KOPT-K1 (cell line): ENCODE measurements at regions not wholly inside any gene's neighbourhood (a gene's known extent, or its start where the extent isn't known, plus 50 kb on each side); places are given as distances from the start of the nearest gene placed in this dataset.
"Not testable (repeated sequence)": the region's sequence is repeated elsewhere in the genome, so short reads cannot be mapped to it uniquely, and the experiment has no call there.

ENCODE experiments used
- H3K27ac ChIP-seq: fragments of 200-600 bp; sonication (generic); 2 replicates; pipeline ENCODE4 v1.5.1; 2016; ENCODE audit warnings: antibody characterized with exemption, mild to moderate bottlenecking, low read depth, low read length; ENCODE audit not compliant: poor library complexity, severe bottlenecking
- H3K36me3 ChIP-seq: fragments of 200-600 bp; sonication (generic); 2 replicates; pipeline ENCODE4 v1.5.1; 2017; ENCODE audit warnings: antibody characterized with exemption, mild to moderate bottlenecking, low read length, moderate library complexity; ENCODE audit not compliant: insufficient read depth
- H3K9me3 ChIP-seq: fragments of 200-600 bp; sonication (generic); 2 replicates; pipeline ENCODE4 v1.5.1; 2017; ENCODE audit warnings: antibody characterized with exemption, low read length, mild to moderate bottlenecking; ENCODE audit not compliant: insufficient read depth, poor library complexity, severe bottlenecking

GRCh38 chr18:1806884-1807615 is 764.3 kb downstream of the METTL4 start:
- Histone ChIP-seq H3K36me3 (no peaks in the 10 kb centered on the region), H3K27ac (no peak overlapping the region), H3K9me3 (peaks cover 4% of the 10 kb centered on the region)

- no peak overlapping the region for H3K27ac ChIP-seq
- no peaks in the 10 kb centered on the region for H3K36me3 ChIP-seq
- H3K9me3 ChIP-seq = peaks cover 4% of the 10 kb centered on the region
Measured at GRCh38 chr18:1811282-1811681, 760.0 kb downstream of the METTL4 start.

- H3K36me3 ChIP-seq = no peaks in the 10 kb centered on the region
- no peak overlapping the region for H3K27ac ChIP-seq
- no peaks in the 10 kb centered on the region for H3K9me3 ChIP-seq
Measured at GRCh38 chr18:1825296-1825695, 746.0 kb downstream of the METTL4 start.

GRCh38 chr18:1840878-1841277 is 730.4 kb downstream of the METTL4 start:
- Histone ChIP-seq H3K36me3 (no peaks in the 10 kb centered on the region), H3K9me3 (no peaks in the 10 kb centered on the region), H3K27ac (no peak overlapping the region)

GRCh38 chr18:1846640-1847039 is 724.7 kb downstream of the METTL4 start:
- H3K9me3 ChIP-seq = no peaks in the 10 kb centered on the region
- H3K27ac ChIP-seq = no peak overlapping the region
- no peaks in the 10 kb centered on the region for H3K36me3 ChIP-seq

GRCh38 chr18:1848716-1849115 is 722.6 kb downstream of the METTL4 start:
- H3K27ac ChIP-seq = no peak overlapping the region
- no peaks in the 10 kb centered on the region for H3K36me3 ChIP-seq
- no peaks in the 10 kb centered on the region for H3K9me3 ChIP-seq

- Histone ChIP-seq H3K36me3 (no peaks in the 10 kb centered on the region), H3K27ac (no peak overlapping the region), H3K9me3 (no peaks in the 10 kb centered on the region)
Measured at GRCh38 chr18:1849386-1849785, 721.9 kb downstream of the METTL4 start.

- not testable (repeated sequence) for H3K9me3 ChIP-seq, H3K27ac ChIP-seq, H3K36me3 ChIP-seq
Measured at GRCh38 chr18:1857281-1857680, 714.0 kb downstream of the METTL4 start.

- Histone ChIP-seq H3K9me3 (peaks cover 10% of the 10 kb centered on the region), H3K27ac (no peak overlapping the region), H3K36me3 (no peaks in the 10 kb centered on the region)
Measured at GRCh38 chr18:1861473-1861872, 709.8 kb downstream of the METTL4 start.

GRCh38 chr18:1865869-1866268 is 705.4 kb downstream of the METTL4 start:
- Histone ChIP-seq H3K36me3 (no peaks in the 10 kb centered on the region), H3K9me3 (peaks cover 10% of the 10 kb centered on the region)

GRCh38 chr18:1872274-1872673 is 699.0 kb downstream of the METTL4 start:
- no peaks in the 10 kb centered on the region for H3K9me3 ChIP-seq
- no peak overlapping the region for H3K27ac ChIP-seq
- no peaks in the 10 kb centered on the region for H3K36me3 ChIP-seq

More at GRCh38 chr18:1865869-1866268, 705.4 kb downstream of the METTL4 start:
- no peak overlapping the region for H3K27ac ChIP-seq

GRCh38 chr18:1875219-1875618 is 696.1 kb downstream of the METTL4 start:
- H3K9me3 ChIP-seq = no peaks in the 10 kb centered on the region
- no peaks in the 10 kb centered on the region for H3K36me3 ChIP-seq
- no peak overlapping the region for H3K27ac ChIP-seq

- Histone ChIP-seq H3K36me3 (no peaks in the 10 kb centered on the region), H3K9me3 (no peaks in the 10 kb centered on the region), H3K27ac (no peak overlapping the region)
Measured at GRCh38 chr18:1884623-1885022, 686.7 kb downstream of the METTL4 start.

GRCh38 chr18:1891641-1892040 is 679.7 kb downstream of the METTL4 start:
- no peaks in the 10 kb centered on the region for H3K9me3 ChIP-seq
- no peak overlapping the region for H3K27ac ChIP-seq
- H3K36me3 ChIP-seq = no peaks in the 10 kb centered on the region

- Histone ChIP-seq H3K9me3 (no peaks in the 10 kb centered on the region), H3K27ac (no peak overlapping the region), H3K36me3 (no peaks in the 10 kb centered on the region)
Measured at GRCh38 chr18:1892191-1892590, 679.1 kb downstream of the METTL4 start.

- Histone ChIP-seq H3K9me3 (no peaks in the 10 kb centered on the region), H3K36me3 (no peaks in the 10 kb centered on the region), H3K27ac (no peak overlapping the region)
Measured at GRCh38 chr18:1895456-1896185, 675.7 kb downstream of the METTL4 start.
